ENCODE measurements at regions not wholly inside any gene's neighbourhood (a gene's known extent, or its start where the extent isn't known, plus 50 kb on each side); places are given as distances from the start of the nearest gene placed in this dataset.

DNA sequence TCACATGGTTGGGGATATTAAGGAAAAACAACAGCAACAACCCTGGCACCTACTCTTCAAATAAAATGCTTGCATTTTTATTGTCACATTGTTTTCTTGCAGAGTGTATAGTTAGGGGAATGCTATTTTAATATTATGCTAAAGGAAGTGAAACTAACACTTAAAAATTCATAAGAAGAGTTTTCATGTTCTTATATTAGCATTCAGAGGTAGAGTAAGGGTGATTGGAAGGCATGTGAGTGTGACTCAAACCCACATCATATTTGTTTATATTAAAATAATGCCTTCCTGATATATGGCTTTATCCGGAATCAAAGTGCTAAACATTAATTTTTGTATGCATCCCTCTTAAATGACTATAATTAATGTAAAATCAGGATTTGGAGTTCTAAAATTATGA lies 59.8 kb upstream of the TES start:
- no peak for TF ChIP-seq EZH2 (IDR thresholded peaks at IDR 0.05; ENCODE audit: borderline replicate concordance)
- no peak for DNase-seq (ENCODE audit: low spot score)
- no peak overlapping the region for H3K4me2 ChIP-seq
- 88% methylated on average over 1 of the region's 1 CpG for WGBS (ENCODE audit: low lambda C conversion rate, missing lambda C conversion rate)
- H3K4me3 ChIP-seq = no peak overlapping the region
- H3K27ac ChIP-seq = no peak overlapping the region
- no peaks in the 10 kb centered on the region for H3K9me3 ChIP-seq (ENCODE audit: low read depth)
- no peaks in the 10 kb centered on the region for H3K4me1 ChIP-seq (ENCODE audit: insufficient read depth)
- H2AFZ ChIP-seq = no peak overlapping the region
- H3K79me2 ChIP-seq = no peaks in the 10 kb centered on the region
- H4K20me1 ChIP-seq (ENCODE audit: insufficient read depth, poor library complexity, severe bottlenecking) = no peaks in the 10 kb centered on the region
- no peaks in the 10 kb centered on the region for H3K27me3 ChIP-seq
- H3K9me2 ChIP-seq (replicated peaks; ENCODE audit: insufficient read depth) = no peaks in the 10 kb centered on the region
- no peaks in the 10 kb centered on the region for H3K36me3 ChIP-seq (replicated peaks; ENCODE audit: insufficient read depth, low read depth)

DNA sequence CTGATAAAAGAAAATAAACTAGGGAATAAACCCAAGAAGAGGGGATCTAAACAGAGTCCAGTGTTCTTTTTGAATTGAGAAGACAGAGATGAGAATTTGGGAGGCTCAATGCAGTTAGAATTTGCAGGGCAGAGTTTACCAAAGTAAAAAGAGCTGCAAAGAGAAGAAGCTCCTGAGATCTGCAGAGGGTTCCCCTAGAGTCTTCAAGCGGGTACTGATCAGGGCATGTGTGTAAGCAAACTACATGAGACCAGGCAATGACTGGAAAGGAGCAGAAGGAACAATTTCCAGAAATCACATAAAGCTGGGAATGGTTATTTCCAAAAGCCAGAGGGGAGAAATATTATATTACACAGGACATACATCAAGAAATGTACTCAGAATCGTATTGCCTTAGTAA lies 58.1 kb upstream of the TES start:
- H3K27ac ChIP-seq = no peak overlapping the region
- no peak for TF ChIP-seq EZH2phosphoT487 (IDR thresholded peaks at IDR 0.05; ENCODE audit: low read depth, severe bottlenecking, unreplicated experiment)
- TF ChIP-seq, protein P1, sequence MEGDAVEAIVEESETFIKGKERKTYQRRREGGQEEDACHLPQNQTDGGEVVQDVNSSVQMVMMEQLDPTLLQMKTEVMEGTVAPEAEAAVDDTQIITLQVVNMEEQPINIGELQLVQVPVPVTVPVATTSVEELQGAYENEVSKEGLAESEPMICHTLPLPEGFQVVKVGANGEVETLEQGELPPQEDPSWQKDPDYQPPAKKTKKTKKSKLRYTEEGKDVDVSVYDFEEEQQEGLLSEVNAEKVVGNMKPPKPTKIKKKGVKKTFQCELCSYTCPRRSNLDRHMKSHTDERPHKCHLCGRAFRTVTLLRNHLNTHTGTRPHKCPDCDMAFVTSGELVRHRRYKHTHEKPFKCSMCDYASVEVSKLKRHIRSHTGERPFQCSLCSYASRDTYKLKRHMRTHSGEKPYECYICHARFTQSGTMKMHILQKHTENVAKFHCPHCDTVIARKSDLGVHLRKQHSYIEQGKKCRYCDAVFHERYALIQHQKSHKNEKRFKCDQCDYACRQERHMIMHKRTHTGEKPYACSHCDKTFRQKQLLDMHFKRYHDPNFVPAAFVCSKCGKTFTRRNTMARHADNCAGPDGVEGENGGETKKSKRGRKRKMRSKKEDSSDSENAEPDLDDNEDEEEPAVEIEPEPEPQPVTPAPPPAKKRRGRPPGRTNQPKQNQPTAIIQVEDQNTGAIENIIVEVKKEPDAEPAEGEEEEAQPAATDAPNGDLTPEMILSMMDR (IDR thresholded peaks at IDR 0.05; ENCODE audit: poor library complexity) = no peak
- no peak for TF ChIP-seq EZH2 (IDR thresholded peaks at IDR 0.05; ENCODE audit: borderline replicate concordance)
- no peak for DNase-seq (ENCODE audit: low spot score)
- no peaks in the 10 kb centered on the region for H4K20me1 ChIP-seq (ENCODE audit: insufficient read depth, poor library complexity, severe bottlenecking)
- no peaks in the 10 kb centered on the region for H3K4me1 ChIP-seq (ENCODE audit: insufficient read depth)
- no peak overlapping the region for H2AFZ ChIP-seq
- no peaks in the 10 kb centered on the region for H3K27me3 ChIP-seq
- WGBS (ENCODE audit: low lambda C conversion rate, missing lambda C conversion rate) = 84% methylated on average over 2 of the region's 2 CpGs
- H3K36me3 ChIP-seq (replicated peaks; ENCODE audit: insufficient read depth, low read depth) = no peaks in the 10 kb centered on the region
- H3K9me2 ChIP-seq (replicated peaks; ENCODE audit: insufficient read depth) = no peaks in the 10 kb centered on the region
- H3K4me3 ChIP-seq = no peak overlapping the region
- H3K4me2 ChIP-seq = no peak overlapping the region
- H3K79me2 ChIP-seq = no peaks in the 10 kb centered on the region
- no peaks in the 10 kb centered on the region for H3K9me3 ChIP-seq (ENCODE audit: low read depth)

DNA sequence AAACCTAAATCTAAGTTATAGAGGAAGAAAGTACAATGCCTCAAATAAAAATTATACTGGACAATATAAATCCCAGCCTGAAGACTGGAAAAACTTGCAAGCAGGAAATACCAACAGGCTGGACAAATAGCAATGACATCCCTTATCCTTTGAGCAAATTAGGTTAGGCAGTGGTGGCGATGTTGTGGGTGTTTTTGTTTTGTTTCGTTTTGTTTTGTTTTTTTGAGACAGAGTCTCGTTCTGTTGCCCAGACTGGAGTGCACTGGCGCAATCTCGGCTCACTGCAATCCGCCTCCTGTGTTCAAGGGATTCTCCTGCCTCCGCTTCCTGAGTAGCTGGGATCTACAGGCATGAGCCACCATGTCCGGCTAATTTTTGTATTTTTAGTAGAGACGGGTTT lies 57.3 kb upstream of the TES start:
- Histone ChIP-seq H4K20me1 (ENCODE audit: insufficient read depth, poor library complexity, severe bottlenecking) (no peaks in the 10 kb centered on the region), H3K4me3 (no peak overlapping the region), H3K9me3 (ENCODE audit: low read depth) (no peaks in the 10 kb centered on the region), H3K79me2 (no peaks in the 10 kb centered on the region), H3K27me3 (no peaks in the 10 kb centered on the region), H3K9me2 (replicated peaks; ENCODE audit: insufficient read depth) (no peaks in the 10 kb centered on the region), H3K4me2 (no peak overlapping the region), H3K4me1 (ENCODE audit: insufficient read depth) (no peaks in the 10 kb centered on the region), H3K27ac (no peak overlapping the region), H3K36me3 (replicated peaks; ENCODE audit: insufficient read depth, low read depth) (no peaks in the 10 kb centered on the region), H2AFZ (no peak overlapping the region)
- 94% methylated on average over 9 of the region's 9 CpGs for whole genome bisulfite sequencing (ENCODE audit: low lambda C conversion rate, missing lambda C conversion rate)
- no peak for DNase-seq (ENCODE audit: low spot score)
- TF ChIP-seq, protein P1 (IDR thresholded peaks at IDR 0.05; ENCODE audit: poor library complexity) = no peak

DNA sequence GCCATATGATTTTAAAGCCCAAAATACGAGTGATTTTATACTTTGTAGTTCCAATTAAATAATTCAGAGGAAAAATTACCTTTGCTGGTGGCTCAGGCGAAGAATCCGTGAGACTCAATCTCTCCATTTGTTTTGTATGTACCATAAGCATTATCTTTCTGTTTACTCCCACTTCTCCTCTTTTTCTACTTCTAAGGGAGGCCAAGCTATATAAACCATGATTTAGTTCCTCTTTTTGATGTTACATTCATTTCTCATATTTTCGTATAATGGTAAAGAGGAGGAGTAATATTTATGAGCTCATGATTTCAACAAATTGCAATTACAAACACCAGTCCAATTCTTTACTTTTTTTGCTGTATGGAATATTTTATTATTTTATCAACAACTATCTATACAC lies 50.6 kb upstream of the TES start:
- Histone ChIP-seq H3K4me2 (no peak overlapping the region), H3K9me3 (ENCODE audit: low read depth) (no peaks in the 10 kb centered on the region), H3K9me2 (replicated peaks; ENCODE audit: insufficient read depth) (no peaks in the 10 kb centered on the region), H4K20me1 (ENCODE audit: insufficient read depth, poor library complexity, severe bottlenecking) (no peaks in the 10 kb centered on the region), H3K79me2 (no peaks in the 10 kb centered on the region), H3K36me3 (replicated peaks; ENCODE audit: insufficient read depth, low read depth) (no peaks in the 10 kb centered on the region), H3K4me1 (ENCODE audit: insufficient read depth) (peaks cover 10% of the 10 kb centered on the region), H3K27ac (no peak overlapping the region), H3K4me3 (no peak overlapping the region), H3K27me3 (no peaks in the 10 kb centered on the region), H2AFZ (no peak overlapping the region)
- TF ChIP-seq, protein P1 (IDR thresholded peaks at IDR 0.05; ENCODE audit: poor library complexity) = no peak
- no peak for TF ChIP-seq EZH2 (IDR thresholded peaks at IDR 0.05; ENCODE audit: borderline replicate concordance)
- no peak for TF ChIP-seq EZH2phosphoT487 (IDR thresholded peaks at IDR 0.05; ENCODE audit: low read depth, severe bottlenecking, unreplicated experiment)
- WGBS (ENCODE audit: low lambda C conversion rate, missing lambda C conversion rate) = 89% methylated on average over 4 of the region's 4 CpGs
- no peak for DNase-seq (ENCODE audit: low spot score)

All from hepatocyte (in vitro differentiated cells).